Esophagus muscularis mucosa (tissue), 3 donors: ENCODE measurements at regions not wholly inside any gene's neighbourhood (a gene's known extent, or its start where the extent isn't known, plus 50 kb on each side); places are given as distances from the start of the nearest gene placed in this dataset.

Experiments used
- EP300 ChIP-seq: sonication (generic); formaldehyde crosslinking; IDR thresholded peaks from one replicate; pipeline ENCODE4 v1.6.1; 2017; ENCODE audit warnings: antibody characterized with exemption
- TF ChIP-seq, protein P1 (sequence below), 3 experiments: fragments of 200-600 bp in 2 of 3; fragments of 450-650 bp in 1 of 3; sonication (generic) in 2 of 3; IDR thresholded peaks; one replicate each; pipeline ENCODE4 v1.5.1; 2017 to 2019; ENCODE audit warnings: antibody characterized with exemption in 3 of 3, mild to moderate bottlenecking in 2 of 3, moderate library complexity in 1 of 3

DNA sequence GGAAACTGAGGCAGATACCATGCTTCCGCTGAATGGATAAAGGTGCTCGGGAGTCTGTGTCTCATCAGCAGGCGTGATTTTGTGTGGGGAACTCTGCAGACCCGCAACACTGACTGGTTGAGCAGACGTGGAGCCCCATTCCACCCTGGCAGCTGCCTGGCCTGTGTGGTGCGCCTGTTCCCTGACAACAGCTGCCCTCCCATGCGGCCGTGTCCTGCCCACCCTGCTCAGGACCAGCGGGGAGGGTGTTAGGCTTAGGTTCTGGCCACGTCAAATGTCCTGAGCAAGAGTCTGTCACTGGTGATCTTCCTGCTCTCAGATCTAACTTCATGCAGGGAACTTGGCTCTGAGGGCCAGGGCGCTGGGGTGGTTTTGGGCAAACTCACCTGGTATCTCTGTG lies 417.7 kb upstream of the IRX4 start:
- no peak for TF ChIP-seq EP300
- TF ChIP-seq, protein P1, sequence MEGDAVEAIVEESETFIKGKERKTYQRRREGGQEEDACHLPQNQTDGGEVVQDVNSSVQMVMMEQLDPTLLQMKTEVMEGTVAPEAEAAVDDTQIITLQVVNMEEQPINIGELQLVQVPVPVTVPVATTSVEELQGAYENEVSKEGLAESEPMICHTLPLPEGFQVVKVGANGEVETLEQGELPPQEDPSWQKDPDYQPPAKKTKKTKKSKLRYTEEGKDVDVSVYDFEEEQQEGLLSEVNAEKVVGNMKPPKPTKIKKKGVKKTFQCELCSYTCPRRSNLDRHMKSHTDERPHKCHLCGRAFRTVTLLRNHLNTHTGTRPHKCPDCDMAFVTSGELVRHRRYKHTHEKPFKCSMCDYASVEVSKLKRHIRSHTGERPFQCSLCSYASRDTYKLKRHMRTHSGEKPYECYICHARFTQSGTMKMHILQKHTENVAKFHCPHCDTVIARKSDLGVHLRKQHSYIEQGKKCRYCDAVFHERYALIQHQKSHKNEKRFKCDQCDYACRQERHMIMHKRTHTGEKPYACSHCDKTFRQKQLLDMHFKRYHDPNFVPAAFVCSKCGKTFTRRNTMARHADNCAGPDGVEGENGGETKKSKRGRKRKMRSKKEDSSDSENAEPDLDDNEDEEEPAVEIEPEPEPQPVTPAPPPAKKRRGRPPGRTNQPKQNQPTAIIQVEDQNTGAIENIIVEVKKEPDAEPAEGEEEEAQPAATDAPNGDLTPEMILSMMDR (IDR thresholded peaks at IDR 0.05) = no peak
